Activated CD4-positive, alpha-beta T cell treated with anti-CD3 and anti-CD28 coated beads, Interleukin-2, Interleukin-6, amounts not matched to agents 100 ng/mL and 50 ng/mL, durations not matched to agents 16 hours and 8 hours (primary cell): ENCODE measurements at regions not wholly inside any gene's neighbourhood (a gene's known extent, or its start where the extent isn't known, plus 50 kb on each side); places are given as distances from the start of the nearest gene placed in this dataset.
"Not testable (repeated sequence)": the region's sequence is repeated elsewhere in the genome, so short reads cannot be mapped to it uniquely, and the experiment has no call there.

ENCODE experiments used
- DNase-seq: peaks from one replicate; pipeline ENCODE4 v3.0.0-alpha.2; 2020

DNA sequence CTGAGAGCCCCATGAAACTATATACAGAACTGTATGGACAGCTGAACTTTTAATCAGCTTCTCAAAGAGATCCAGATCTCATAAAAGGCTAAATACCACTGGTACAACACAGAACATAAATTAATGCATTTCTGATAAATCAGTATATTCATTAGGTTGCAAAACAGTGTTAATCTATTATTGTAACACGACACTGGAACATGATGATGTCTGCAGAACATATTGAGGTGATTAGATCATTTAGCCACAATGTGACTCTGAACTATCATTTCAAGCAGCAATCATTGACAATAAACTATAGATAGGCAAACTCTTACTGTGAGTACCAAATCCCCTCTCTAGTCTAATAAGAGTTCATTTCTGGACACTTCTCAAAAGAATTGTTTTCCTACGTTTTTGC, 50.3 kb downstream of the GASK1B start:
- no peak for DNase-seq

DNA sequence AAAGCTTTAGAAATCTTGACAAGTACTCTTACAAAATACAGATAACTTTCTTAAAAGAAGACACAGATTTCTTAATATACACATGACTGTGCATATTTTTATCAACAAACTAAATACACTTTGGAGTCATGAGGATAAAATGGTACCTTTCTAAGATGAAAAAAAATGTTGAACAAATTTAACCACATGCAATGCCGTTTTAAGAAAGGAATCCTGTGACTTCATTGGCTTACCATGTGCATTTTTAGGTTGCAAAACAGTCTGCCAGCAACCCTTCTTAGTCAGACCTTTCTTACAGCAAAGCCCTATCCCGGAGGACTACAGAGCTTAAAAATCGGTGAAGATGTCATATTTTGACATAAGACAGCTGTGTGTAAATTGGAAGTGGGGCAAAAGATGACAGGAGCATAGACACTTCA, 51.7 kb downstream of the GASK1B start:
- no peak for DNase-seq

DNA sequence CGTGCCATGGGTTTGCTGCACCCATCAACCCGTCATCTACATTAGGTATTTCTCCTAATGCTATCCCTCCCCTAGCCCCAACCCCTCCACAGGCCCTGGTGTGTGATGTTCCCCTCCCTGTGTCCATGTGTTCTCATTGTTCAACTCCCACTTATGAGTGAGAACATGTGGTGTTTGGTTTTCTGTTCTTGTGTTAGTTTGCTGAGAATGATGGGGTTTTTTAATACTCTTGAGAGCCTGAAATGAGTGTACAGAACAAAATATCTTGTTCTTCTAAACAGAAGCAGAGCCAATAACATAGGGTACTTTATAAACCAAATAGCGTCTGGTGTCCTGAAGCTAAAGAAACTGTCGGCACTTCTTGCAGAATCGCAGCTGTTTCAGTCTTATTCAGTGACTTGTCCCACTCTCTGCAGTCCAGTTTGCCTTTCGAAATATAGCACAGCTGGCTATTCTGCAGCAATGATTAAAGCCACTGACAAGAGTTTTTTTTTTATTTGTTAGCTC, 52.1 kb downstream of the GASK1B start:
- DNase-seq, result not testable (repeated sequence)

DNA sequence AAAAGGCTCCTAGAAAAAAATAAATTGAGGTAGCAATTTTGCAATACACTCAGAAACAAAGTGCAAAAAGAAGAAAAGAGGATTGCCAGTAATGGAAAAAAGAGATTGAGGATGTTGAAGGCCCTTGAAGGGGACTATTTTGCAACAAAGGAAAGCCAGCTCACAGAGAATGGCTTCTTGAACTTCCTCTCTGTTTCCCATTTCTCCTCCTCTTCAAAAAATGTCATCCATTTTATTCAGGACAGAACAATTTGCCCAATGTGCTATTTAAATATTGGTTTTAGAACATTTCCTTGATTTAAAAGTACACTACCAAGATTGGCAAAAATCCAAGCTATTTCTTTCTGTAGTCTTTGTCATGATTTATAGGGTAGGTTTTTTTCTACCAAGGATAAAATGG, 60.2 kb downstream of the GASK1B start:
- no peak for DNase-seq

DNA sequence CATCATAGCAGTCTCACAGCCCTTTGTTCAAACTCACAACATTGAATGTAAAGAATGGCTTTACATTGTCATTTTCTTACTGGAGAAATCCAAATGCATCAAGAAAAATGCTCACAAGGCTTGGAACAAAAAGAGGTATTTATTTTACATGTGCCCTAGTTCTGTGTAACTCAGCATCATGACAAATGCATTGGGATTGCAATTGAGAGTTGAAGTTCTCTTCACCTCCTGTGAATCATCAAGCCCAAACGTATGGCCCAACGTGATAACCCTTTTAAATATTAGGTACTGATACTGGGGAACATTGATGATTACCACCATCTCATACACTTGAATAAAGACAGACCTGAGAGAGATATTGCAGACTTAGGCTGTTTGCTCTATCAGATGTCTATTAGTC, 61.6 kb downstream of the GASK1B start:
- no peak for DNase-seq

DNA sequence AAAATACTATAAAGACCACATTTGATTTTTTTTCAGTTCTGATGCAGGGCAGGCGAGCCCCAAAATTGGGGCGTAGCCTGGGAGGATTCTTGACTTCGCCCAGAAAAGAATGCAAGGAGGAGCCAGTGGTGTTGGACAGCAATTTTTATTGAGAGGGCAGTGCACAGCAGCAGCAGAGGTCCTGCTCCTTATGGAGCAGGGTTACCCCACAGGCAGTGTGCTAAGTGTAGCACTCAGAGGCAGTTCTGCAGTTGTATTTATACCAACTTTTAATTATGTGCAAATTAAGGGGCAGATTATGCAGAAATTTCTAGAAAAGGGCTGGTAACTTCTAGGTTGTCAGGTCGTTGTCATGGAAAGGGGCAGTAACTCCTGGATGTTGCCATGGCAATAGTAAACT, 69.9 kb downstream of the GASK1B start:
- no peak for DNase-seq

DNA sequence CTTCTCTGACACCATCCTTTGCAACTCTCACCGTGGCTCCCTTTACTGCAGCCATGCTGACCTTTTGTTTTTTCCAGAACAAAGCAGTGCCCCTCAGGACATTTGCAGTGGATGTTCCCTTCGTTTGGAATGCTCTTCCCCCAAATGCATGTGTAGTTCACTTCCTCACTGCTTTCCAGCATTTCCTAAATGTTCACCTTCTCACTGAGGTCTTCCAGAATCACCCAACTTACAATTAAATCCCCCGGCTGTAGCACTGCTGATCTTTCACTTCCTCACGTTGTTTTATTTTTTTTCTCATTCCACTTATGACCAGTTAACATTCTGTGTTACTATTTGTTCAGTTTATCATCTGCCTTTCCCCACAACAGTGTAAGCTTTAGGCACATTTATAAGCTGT, 73.1 kb downstream of the GASK1B start:
- no peak for DNase-seq

DNA sequence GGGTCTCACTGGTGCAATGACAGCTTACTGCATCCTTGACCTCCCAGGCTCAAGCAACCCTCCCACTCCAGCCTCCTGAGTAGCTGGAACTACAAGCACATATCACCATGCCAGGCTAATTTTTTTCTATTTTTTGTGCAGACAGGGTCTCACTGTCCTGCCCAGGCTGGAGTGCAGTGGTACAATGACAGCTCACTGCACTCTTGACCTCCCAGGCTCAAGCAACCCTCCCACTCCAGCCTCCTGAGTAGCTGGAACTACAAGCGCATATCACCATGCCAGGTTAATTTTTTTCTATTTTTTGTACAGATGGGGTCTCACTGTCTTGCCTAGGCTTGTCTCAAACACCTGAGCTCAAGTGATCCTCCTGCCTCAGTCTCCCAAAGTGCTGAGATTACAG, 74.0 kb downstream of the GASK1B start:
- DNase-seq, result no peak

DNA sequence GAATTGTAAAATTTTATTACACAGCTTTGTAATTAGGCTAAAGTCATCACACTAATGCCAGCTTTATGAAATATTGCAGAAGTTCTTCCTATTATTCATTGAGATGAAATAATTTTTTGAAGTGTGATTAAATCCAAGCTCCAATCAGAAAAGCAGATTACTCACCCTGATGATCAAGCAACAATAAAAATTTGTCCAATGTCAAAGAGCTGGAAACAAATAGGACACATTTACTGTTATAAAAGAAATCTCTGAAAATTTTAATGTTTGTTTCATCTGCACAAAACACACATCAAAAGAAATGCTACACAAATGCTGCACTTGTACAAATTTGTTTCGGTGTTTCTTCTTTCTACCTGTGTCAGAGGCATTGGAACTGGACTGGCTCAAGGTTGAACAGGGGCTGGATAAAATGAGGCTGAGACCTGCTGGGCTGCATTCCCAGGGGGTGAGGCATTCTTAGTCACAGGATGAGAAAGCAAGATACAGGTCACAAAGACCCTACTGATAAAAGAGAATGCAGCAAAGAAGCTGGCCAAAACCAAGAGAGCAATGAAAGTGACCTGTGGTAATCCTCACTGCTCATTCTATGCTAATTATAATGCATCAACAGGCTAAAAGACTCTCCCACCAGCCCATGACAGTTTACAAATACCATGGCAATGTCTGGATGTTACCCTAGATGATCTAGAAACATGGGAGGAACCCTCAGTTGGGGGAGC, 78.3 kb downstream of the GASK1B start:
- no peak for DNase-seq

DNA sequence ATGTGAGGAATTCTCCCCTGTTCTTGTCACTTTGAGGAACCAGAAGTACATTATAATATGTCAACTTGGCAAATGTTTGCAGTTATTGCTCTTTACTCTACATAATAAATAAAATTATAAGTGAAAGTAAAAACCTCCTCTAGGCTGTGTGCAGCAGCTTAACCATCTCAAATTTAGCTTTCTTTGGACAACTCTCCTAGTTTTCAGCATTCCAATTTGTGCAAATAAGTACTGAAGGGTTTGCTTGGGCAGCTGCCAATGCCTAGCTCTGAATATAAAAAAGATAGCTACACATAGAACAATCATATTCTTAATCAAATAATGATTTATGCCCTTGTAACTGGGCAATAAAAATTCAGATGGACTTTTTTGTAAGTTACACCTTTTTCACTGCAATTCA, 82.5 kb downstream of the GASK1B start:
- DNase-seq, result no peak

DNA sequence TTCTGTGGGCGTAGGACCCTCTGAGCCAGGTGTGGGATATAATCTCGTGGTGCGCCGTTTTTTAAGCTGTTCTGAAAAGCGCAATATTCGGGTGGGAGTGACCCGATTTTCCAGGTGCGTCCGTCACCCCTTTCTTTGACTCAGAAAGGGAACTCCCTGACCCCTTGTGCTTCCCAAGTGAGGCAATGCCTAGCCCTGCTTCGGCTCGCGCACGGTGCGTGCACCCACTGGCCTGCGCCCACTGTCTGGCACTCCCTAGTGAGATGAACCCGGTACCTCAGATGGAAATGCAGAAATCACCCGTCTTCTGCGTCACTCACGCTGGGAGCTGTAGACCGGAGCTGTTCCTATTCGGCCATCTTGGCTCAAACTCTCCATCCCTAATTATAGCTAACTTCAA, 82.9 kb downstream of the GASK1B start:
- DNase-seq, result not testable (repeated sequence)

DNA sequence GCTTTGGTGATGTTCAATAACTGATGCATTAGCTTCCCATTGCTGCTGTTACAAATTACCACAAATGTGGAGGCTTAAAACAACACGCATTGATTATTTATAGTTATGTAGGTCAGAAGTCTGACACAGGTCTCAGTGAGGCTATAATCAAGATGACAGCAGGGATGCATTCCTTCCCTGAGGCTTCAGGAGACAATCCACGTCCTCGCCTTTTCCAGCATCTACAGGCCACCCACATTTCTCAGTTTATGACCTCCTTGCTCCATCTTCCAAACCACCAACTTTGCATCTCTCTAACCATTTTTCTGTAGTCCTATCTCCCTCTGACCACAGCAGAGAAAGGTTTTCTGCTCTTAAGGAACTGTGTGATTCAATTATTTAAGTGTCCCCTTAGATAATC, 92.5 kb downstream of the GASK1B start:
- DNase-seq, result no peak

DNA sequence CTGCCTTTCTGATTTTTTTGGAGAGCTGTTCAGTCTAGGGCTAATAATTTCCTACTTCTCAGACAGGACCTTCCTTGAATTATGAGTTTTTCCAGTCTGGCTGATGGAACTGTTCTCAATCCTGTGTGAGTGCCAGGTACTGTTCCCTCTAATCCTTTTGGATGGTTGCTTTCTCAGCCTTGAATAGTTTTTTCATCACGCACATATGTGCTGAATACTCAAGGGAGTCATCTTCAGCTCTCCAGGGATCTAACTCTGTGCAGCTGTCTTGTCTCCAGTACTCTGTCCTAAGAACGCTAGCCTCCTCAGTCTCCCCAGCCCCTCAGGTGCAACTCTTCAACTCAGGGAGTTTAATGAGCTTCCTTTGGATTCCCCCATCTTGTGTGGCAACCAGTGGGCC, 93.2 kb downstream of the GASK1B start:
- no peak for DNase-seq

DNA sequence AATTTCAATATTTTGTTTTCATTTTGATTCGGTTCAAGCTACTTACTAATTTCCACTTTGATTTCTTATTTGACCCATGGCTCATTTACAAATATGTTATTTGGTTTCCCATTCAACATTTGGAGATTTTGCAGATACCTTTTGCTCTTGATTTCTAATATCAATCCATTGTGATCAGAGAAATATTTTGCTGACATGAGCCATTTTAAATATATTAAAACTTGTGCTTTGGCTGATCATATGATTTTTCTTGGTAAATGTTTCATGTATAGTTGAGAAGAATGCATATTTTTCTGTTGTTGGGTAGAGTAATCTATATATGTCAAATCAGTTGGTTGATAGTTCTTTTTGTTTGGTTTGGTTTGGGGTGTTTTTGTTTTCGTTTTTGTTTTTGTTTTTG, 95.0 kb downstream of the GASK1B start:
- DNase-seq, result no peak

DNA sequence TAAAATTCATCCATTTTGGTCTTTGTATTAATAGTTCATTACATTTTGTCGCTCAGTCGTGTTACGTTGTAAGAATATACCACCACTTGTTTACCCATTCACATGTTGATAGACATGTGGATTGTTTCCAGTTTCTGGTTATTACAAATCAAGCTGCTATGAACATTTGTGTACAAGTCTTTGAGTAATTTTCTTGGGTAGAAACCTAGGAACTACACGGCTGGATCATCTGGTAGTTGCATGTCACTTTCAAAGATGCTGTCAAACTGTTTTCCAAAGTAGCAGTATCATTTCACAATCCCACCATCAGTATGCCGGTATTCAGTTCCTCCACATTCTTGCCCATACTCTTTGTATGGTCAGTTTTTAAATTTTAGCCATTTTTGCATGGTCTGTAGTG, 98.0 kb downstream of the GASK1B start:
- no peak for DNase-seq

DNA sequence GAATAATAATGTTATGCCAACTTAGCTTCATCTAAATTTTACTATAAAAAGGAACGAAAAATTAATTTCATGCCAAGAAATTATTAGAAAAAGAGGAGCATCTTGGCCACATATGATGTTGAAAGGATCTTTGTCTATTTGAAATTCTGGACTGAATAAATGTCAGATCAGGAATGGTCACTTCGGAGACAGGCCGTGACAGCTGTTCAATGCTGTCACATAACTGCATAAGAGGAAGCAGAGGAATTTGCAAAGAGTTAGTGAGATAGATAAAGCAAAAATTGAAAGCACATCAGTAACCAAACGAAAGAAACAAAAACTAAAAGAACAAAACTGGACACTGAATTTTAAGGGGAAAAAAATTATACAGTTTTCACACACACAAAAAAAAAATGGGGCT, 100.9 kb downstream of the GASK1B start:
- DNase-seq, result no peak

DNA sequence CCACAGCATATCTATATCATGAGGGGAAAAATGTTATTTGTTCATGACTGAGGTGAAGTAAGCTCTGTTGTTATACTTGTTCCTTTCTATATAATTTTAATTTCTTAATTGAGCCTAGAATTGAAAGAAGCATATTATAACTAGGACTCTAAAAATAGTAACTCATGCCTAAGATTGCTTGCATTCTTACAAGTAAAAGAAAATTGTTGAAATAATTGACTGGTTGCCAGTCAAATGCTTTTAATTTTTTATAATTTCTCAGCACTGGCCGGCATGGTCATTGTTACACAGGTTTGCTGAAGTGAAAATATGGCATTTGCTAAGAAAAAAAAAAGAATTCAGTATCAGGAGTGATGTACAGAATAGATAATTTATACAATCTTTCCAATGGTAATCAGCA, 104.8 kb downstream of the GASK1B start:
- no peak for DNase-seq

DNA sequence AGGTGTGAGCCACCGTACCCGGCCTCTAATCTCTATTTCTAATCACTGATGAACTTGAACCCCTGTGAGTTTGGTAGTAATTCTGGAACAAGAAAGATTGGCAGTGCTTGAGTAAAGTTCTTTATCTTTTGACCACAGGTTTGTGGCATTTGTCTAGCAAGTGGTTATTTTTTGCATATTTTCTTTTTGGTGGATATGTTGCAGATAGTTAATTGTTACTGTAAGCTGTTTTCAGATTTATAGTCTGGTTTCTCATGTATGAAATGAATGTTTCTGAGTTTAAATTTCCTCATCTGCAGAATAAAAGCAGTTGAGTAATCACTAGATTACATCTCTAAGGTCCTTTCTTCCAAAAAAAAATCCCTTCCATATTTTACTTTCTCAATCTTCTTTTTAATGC, 105.2 kb downstream of the GASK1B start:
- DNase-seq, result no peak

DNA sequence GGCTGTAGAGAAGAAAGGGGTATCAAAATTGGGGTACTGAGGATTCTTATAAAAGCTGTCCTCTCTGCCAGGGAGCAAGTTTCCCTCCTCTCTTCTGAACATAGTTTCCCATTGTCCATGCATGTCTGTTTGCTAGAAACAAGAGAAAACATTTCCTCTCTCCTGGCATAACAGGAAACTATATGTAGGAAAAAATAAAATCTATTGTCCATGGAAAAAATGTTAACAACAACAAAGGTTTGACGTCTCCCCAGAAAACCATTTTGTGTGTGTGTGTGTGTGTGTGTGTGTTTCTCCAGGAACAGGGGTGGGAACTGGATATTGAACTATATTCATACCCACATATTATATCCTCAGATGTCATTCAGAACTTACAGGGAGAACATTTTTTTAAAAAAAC, 107.2 kb downstream of the GASK1B start:
- no peak for DNase-seq

DNA sequence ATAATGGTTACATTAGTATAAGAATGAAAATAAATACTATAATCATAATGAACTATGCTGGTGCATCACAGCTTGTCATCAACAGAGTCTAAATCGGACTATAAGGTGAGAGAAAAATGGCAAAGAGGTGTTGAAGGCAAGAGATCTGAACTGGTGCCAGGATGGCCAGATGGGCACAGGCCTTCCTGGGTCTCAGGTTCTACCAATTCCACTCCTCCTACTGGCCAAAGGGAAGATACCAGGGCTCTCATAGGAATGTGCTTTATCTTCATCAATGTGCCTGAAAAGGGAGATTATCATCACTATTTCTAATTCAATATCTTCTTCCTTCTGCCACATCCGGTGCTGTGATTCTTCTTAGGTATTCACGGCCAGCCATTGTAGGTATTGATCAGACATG, 107.6 kb downstream of the GASK1B start:
- DNase-seq, result no peak

DNA sequence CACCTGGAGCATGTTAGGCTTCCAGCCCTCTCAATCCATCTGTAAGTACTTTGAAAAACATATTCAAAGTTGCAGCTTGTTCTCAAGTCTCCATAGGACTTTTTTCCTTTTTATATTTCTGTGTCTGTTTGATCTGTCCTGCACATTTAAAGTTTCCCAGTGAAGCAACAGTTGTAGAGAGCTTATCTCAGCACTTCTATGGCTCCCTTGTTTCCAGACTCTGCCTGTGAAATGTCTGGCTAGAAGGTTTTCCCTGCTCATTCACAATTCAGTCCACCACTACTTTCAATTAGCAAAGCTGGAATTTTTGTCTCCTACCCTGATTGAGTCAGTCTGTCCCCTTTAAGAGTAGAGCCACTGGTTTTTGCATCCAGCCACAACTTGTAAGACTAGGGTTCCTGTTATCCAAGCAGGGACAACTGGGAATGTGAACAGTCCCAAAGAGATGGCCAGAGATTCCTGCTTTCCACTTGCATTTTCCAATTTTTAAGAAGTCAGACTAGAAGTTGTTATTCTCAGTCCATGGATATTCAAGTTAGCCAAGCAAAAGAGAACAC, 116.1 kb downstream of the GASK1B start:
- DNase-seq, result no peak

DNA sequence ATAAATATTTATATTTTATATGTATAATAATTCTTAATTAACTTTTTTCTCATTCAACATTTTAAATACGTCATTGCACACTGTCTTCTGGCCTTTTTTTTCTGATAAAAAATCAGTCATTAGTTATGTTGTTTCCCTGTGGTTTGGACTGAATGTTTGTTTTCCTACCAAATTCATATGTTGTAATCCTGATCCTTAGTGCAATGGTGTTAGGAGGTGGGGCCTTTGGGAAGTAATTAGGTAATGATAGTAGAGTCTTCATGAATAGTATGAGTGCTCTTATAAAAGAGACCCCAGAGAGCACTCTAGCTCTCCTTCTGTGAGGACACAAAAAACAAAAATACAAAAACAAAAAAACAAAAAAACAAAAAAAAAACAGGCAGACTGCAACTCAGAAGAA, 117.2 kb downstream of the GASK1B start:
- DNase-seq, result no peak

DNA sequence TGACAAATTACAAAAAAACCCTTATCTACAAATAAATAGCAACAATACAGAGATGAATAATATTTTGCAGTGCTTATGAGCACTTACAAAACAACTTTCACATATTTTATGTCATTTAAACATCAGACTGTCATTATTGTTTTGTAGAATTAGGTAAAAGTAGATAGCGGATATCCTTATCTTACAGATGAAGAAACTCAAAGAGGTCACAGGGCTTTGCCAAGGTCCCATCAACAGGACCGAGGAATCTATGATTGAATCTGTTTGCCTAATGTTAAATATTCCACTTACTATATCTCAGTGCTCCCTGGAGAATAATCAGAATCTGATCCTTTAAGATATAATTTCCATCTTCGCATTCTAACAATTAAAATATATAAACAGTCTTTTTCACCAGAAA, 119.0 kb downstream of the GASK1B start:
- no peak for DNase-seq

DNA sequence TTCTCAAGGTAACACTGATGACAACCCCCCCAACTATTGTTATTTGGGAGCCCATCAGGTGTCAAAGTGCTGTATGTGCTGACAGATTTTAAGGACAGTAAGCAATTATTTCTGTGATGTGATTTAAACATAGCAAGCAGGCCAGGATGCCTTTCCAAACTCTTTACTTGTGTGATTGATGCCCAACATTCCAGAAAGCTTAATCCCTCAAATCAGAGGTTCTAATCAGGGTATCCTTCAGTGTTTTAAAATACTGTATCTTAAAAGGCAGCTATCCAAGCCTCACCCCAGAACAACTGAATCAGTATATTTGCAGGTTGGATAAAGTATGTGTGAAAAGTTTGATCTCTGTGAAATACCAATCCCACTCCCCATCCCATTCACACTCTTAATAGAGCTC, 119.7 kb downstream of the GASK1B start:
- DNase-seq, result no peak
